HEK293 (cell line): ENCODE measurements at regions not wholly inside any gene's neighbourhood (a gene's known extent, or its start where the extent isn't known, plus 50 kb on each side); places are given as distances from the start of the nearest gene placed in this dataset.

Source experiments
- CTCF ChIA-PET: fragments of 350-600 bp; formaldehyde crosslinking; extraction: SDS; loops from one replicate; lab custom pipeline; 2021; ENCODE audit warnings: antibody characterized with exemption; lab: Yijun Ruan, JAX
- POLR2A ChIA-PET: fragments of 300-600 bp; formaldehyde crosslinking; extraction: SDS; loops from one replicate; lab custom pipeline; 2020; ENCODE audit warnings: antibody characterized with exemption, inconsistent platforms; lab: Yijun Ruan, JAX
- H3K27ac ChIP-seq: fragments of 200-500 bp; sonication (Bioruptor generic); 2 replicates; pipeline ENCODE4 v1.5.1; 2014; ENCODE audit warnings: low read depth, low read length, control low read depth, inconsistent platforms; ENCODE audit errors: extremely low read depth
- H3K36me3 ChIP-seq, 2 experiments: fragments of 200-500 bp in 1 of 2; sonication (Bioruptor generic) in 1 of 2; 1 replicate in 1 of 2; 2 replicates in 1 of 2; pipeline ENCODE4 v1.5.1; 2014 to 2017; ENCODE audit warnings: inconsistent platforms in 2 of 2, low read length in 2 of 2; ENCODE audit not compliant: control insufficient read depth in 2 of 2, insufficient read depth in 1 of 2
- H3K4me1 ChIP-seq: fragments of 200-500 bp; sonication (Bioruptor generic); 2 replicates; pipeline ENCODE4 v1.5.1; 2014; ENCODE audit warnings: mild to moderate bottlenecking, low read length, inconsistent platforms; ENCODE audit not compliant: control insufficient read depth, insufficient read depth
- H3K4me3 ChIP-seq: 2 replicates; pipeline ENCODE4 v1.5.1; 2011; ENCODE audit warnings: low read depth, mild to moderate bottlenecking, control low read depth, low read length, moderate library complexity
- H3K9me3 ChIP-seq: fragments of 200-500 bp; sonication (Bioruptor generic); 2 replicates; pipeline ENCODE4 v1.5.1; 2014; ENCODE audit warnings: low read depth, low read length, inconsistent platforms; ENCODE audit not compliant: control insufficient read depth, insufficient read depth
- BCL6B ChIP-seq: fragments of 450-650 bp; formaldehyde crosslinking; IDR thresholded peaks from 2 replicates; pipeline ENCODE4 v1.5.1; 2017; ENCODE audit warnings: missing biosample characterization, missing genetic modification characterization
- KLF17 ChIP-seq: fragments of 450-650 bp; formaldehyde crosslinking; IDR thresholded peaks from 2 replicates; pipeline ENCODE4 v1.5.1; 2016; ENCODE audit warnings: missing biosample characterization, missing genetic modification characterization
- KLF8 ChIP-seq: fragments of 450-650 bp; formaldehyde crosslinking; IDR thresholded peaks from 2 replicates; pipeline ENCODE4 v1.5.1; 2016; ENCODE audit warnings: missing biosample characterization, missing genetic modification characterization
- MZF1 ChIP-seq: fragments of 450-650 bp; formaldehyde crosslinking; IDR thresholded peaks from 2 replicates; pipeline ENCODE4 v1.5.1; 2017; ENCODE audit warnings: missing biosample characterization, missing genetic modification characterization, borderline replicate concordance
- REPIN1 ChIP-seq: fragments of 450-650 bp; formaldehyde crosslinking; IDR thresholded peaks from 2 replicates; pipeline ENCODE4 v1.5.1; 2017; ENCODE audit warnings: missing biosample characterization, missing genetic modification characterization, low read depth
- SP7 ChIP-seq: fragments of 450-650 bp; formaldehyde crosslinking; IDR thresholded peaks from 2 replicates; pipeline ENCODE4 v1.5.1; 2016; ENCODE audit warnings: missing biosample characterization, missing genetic modification characterization
- TCF7L2 ChIP-seq: IDR thresholded peaks from 2 replicates; pipeline ENCODE4 v1.6.1; 2011; ENCODE audit warnings: low read depth, mild to moderate bottlenecking, inconsistent platforms, low read length, moderate library complexity, borderline replicate concordance
- TRIM28 ChIP-seq: IDR thresholded peaks from 2 replicates; pipeline ENCODE4 v1.6.1; 2011; ENCODE audit warnings: low read length, control low read depth, borderline replicate concordance
- YY1 ChIP-seq: fragments of 450-650 bp; formaldehyde crosslinking; IDR thresholded peaks from 2 replicates; pipeline ENCODE4 v1.5.1; 2018; ENCODE audit warnings: missing biosample characterization, missing genetic modification characterization
- ZEB2 ChIP-seq: fragments of 450-650 bp; formaldehyde crosslinking; IDR thresholded peaks from 2 replicates; pipeline ENCODE4 v1.5.1; 2016; ENCODE audit warnings: missing biosample characterization, missing genetic modification characterization
- ZFP41 ChIP-seq: fragments of 450-650 bp; formaldehyde crosslinking; IDR thresholded peaks from 2 replicates; pipeline ENCODE4 v1.5.1; 2016; ENCODE audit warnings: missing biosample characterization, missing genetic modification characterization, borderline replicate concordance
- ZIC2 ChIP-seq: fragments of 450-650 bp; formaldehyde crosslinking; IDR thresholded peaks from 2 replicates; pipeline ENCODE4 v1.5.1; 2016; ENCODE audit warnings: missing biosample characterization, missing genetic modification characterization
- ZNF138 ChIP-seq: fragments of 450-650 bp; formaldehyde crosslinking; IDR thresholded peaks from 2 replicates; pipeline ENCODE4 v1.5.1; 2016; ENCODE audit warnings: missing biosample characterization, missing genetic modification characterization, borderline replicate concordance
- ZNF184 ChIP-seq: fragments of 450-650 bp; IDR thresholded peaks from 2 replicates; pipeline ENCODE4 v1.5.1; 2018; ENCODE audit warnings: missing biosample characterization, mild to moderate bottlenecking, missing genetic modification characterization
- ZNF214 ChIP-seq: fragments of 450-650 bp; formaldehyde crosslinking; IDR thresholded peaks from 2 replicates; pipeline ENCODE4 v1.5.1; 2017; ENCODE audit warnings: missing biosample characterization, mild to moderate bottlenecking, missing genetic modification characterization, borderline replicate concordance
- ZNF221 ChIP-seq: fragments of 450-650 bp; formaldehyde crosslinking; IDR thresholded peaks from 2 replicates; pipeline ENCODE4 v1.5.1; 2017; ENCODE audit warnings: missing biosample characterization, missing genetic modification characterization, borderline replicate concordance
- ZNF24 ChIP-seq: fragments of 450-650 bp; formaldehyde crosslinking; IDR thresholded peaks from 2 replicates; pipeline ENCODE4 v1.5.1; 2016; ENCODE audit warnings: missing biosample characterization, missing genetic modification characterization
- ZNF26 ChIP-seq: fragments of 450-650 bp; formaldehyde crosslinking; IDR thresholded peaks from 2 replicates; pipeline ENCODE4 v1.5.1; 2016; ENCODE audit warnings: missing biosample characterization, missing genetic modification characterization
- ZNF292 ChIP-seq: fragments of 450-650 bp; formaldehyde crosslinking; IDR thresholded peaks from 2 replicates; pipeline ENCODE4 v1.5.1; 2016; ENCODE audit warnings: low read depth, missing biosample characterization, missing genetic modification characterization, borderline replicate concordance
- ZNF37A ChIP-seq: fragments of 450-650 bp; IDR thresholded peaks from 2 replicates; pipeline ENCODE4 v1.5.1; 2018; ENCODE audit warnings: missing biosample characterization, missing genetic modification characterization
- ZNF571 ChIP-seq: fragments of 450-650 bp; formaldehyde crosslinking; IDR thresholded peaks from 2 replicates; pipeline ENCODE4 v1.5.0; 2017; ENCODE audit warnings: missing biosample characterization, missing genetic modification characterization
- ZNF664 ChIP-seq: fragments of 450-650 bp; formaldehyde crosslinking; IDR thresholded peaks from 2 replicates; pipeline ENCODE4 v1.5.1; 2016; ENCODE audit warnings: missing biosample characterization, missing genetic modification characterization
- ZNF707 ChIP-seq: fragments of 450-650 bp; formaldehyde crosslinking; IDR thresholded peaks from 2 replicates; pipeline ENCODE4 v1.5.1; 2016; ENCODE audit warnings: missing biosample characterization, missing genetic modification characterization
- ZNF747 ChIP-seq: fragments of 450-650 bp; formaldehyde crosslinking; IDR thresholded peaks from 2 replicates; pipeline ENCODE4 v1.5.1; 2016; ENCODE audit warnings: missing biosample characterization, missing genetic modification characterization

GRCh38 chrX:112527903-112528302 is 151.8 kb downstream of the LHFPL1 start:
- POLR2A ChIA-PET: no interaction called here
- Histone ChIP-seq H3K27ac (no peak overlapping the region), H3K4me1 (no peaks in the 10 kb centered on the region)

GRCh38 chrX:112521676-112522075 is 158.1 kb downstream of the LHFPL1 start:
- Histone ChIP-seq H3K4me1 (no peaks in the 10 kb centered on the region), H3K27ac (no peak overlapping the region), H3K36me3 (no peaks in the 10 kb centered on the region), H3K9me3 (no peaks in the 10 kb centered on the region), H3K4me3 (no peak overlapping the region)
- ChIA-PET CTCF (interaction anchor here (1.0 kb wide), 1 partner anchor 120 kb away, joined by 3 read pairs; no protein-coding TSS in a partner anchor), POLR2A (no interaction called here)
- TF ChIP-seq ZNF24 (tag by site-specific recombination): no peak
- TF ChIP-seq ZIC2: no peak
- TF ChIP-seq ZNF571 (tag by site-specific recombination): no peak
- TF ChIP-seq ZEB2 (tag by site-specific recombination): no peak
- no peak for TF ChIP-seq YY1
- TF ChIP-seq ZNF707 (tag by site-specific recombination): no peak
- no peak for TF ChIP-seq TRIM28
- TF ChIP-seq MZF1 (tag by site-specific recombination): no peak
- TF ChIP-seq KLF17 (tag by site-specific recombination): no peak
- TF ChIP-seq BCL6B: no peak
- no peak for TF ChIP-seq ZNF292 (tag by site-specific recombination)
- TF ChIP-seq REPIN1 (tag by site-specific recombination): no peak
- TF ChIP-seq SP7: no peak
- no peak for TF ChIP-seq ZNF37A (tag by site-specific recombination)
- no peak for TF ChIP-seq ZNF184 (tag by site-specific recombination)
- no peak for TF ChIP-seq KLF8 (tag by site-specific recombination)
- no peak for TF ChIP-seq ZNF26 (tag by site-specific recombination)

More at GRCh38 chrX:112527903-112528302, 151.8 kb downstream of the LHFPL1 start:
- H3K4me3 ChIP-seq: no peak overlapping the region
- TF ChIP-seq ZNF214 (tag by site-specific recombination) (no peak), ZEB2 (tag by site-specific recombination) (no peak), ZNF138 (tag by site-specific recombination) (no peak), ZFP41 (tag by site-specific recombination) (no peak), ZNF664 (tag by site-specific recombination) (no peak), ZNF221 (tag by site-specific recombination) (no peak), TCF7L2 (no peak), ZNF747 (tag by site-specific recombination) (no peak)
- no peaks in the 10 kb centered on the region for H3K9me3 ChIP-seq
- CTCF ChIA-PET: no interaction called here
- no peaks in the 10 kb centered on the region for H3K36me3 ChIP-seq
